ENCODE measurements at regions not wholly inside any gene's neighbourhood (a gene's known extent, or its start where the extent isn't known, plus 50 kb on each side); places are given as distances from the start of the nearest gene placed in this dataset.

DNA sequence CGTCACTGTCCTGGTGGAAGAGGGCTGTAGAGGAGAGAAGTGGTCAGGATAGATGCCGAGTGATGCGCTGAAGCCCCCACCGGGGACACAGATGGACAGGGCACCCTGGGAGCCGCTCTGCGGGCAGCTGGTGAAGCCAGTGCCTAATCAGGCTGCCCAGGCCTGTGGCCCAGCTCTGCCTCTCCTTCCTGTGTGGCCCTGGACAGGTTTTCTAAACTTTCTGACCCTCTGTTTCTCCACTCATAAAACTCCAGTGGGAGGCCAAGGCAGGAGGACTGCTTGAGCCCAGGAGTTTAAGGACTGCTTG is 86.1 kb downstream of the C5orf15 start:
- Histone ChIP-seq H3K9me3 (ENCODE audit: control insufficient read depth, insufficient read depth, low read depth, low read length) (no peaks in the 10 kb centered on the region), H3K4me3 (ENCODE audit: low read depth in 2 of 2, low read length in 2 of 2) (no peak overlapping the region), H3K36me3 (ENCODE audit: control insufficient read depth, insufficient read depth, low read length) (no peaks in the 10 kb centered on the region), H3K27me3 (ENCODE audit: control insufficient read depth, insufficient read depth, low read length) (no peaks in the 10 kb centered on the region), H3K27ac (ENCODE audit: low read length) (no peak overlapping the region), H3K4me1 (ENCODE audit: control insufficient read depth, insufficient read depth, low read length) (peaks cover 4% of the 10 kb centered on the region; the same call in 1 of the 2 replicates)
- TF ChIP-seq POLR2AphosphoS5 (IDR thresholded peaks at IDR 0.05; ENCODE audit: low read depth, low read length) (no peak), TCF7L2 (IDR thresholded peaks at IDR 0.05; ENCODE audit: low read depth, low read length) (no peak), SIN3A (IDR thresholded peaks at IDR 0.05; ENCODE audit: borderline replicate concordance, insufficient read depth, low read depth, low read length) (no peak), CTCF (IDR thresholded peaks at IDR 0.05) (no peak)
- TF ChIP-seq, protein P1, sequence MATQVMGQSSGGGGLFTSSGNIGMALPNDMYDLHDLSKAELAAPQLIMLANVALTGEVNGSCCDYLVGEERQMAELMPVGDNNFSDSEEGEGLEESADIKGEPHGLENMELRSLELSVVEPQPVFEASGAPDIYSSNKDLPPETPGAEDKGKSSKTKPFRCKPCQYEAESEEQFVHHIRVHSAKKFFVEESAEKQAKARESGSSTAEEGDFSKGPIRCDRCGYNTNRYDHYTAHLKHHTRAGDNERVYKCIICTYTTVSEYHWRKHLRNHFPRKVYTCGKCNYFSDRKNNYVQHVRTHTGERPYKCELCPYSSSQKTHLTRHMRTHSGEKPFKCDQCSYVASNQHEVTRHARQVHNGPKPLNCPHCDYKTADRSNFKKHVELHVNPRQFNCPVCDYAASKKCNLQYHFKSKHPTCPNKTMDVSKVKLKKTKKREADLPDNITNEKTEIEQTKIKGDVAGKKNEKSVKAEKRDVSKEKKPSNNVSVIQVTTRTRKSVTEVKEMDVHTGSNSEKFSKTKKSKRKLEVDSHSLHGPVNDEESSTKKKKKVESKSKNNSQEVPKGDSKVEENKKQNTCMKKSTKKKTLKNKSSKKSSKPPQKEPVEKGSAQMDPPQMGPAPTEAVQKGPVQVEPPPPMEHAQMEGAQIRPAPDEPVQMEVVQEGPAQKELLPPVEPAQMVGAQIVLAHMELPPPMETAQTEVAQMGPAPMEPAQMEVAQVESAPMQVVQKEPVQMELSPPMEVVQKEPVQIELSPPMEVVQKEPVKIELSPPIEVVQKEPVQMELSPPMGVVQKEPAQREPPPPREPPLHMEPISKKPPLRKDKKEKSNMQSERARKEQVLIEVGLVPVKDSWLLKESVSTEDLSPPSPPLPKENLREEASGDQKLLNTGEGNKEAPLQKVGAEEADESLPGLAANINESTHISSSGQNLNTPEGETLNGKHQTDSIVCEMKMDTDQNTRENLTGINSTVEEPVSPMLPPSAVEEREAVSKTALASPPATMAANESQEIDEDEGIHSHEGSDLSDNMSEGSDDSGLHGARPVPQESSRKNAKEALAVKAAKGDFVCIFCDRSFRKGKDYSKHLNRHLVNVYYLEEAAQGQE (IDR thresholded peaks at IDR 0.05; ENCODE audit: insufficient read depth in 1 of 2, low read depth in 2 of 2, low read length in 1 of 2): no peak
- CTCF ChIA-PET: interaction anchor here (0.5 kb wide), 1 partner anchor 1050 kb away, joined by 9 read pairs; no protein-coding TSS in a partner anchor
- in situ Hi-C loops (cut with HindIII; ENCODE audit: low pct_unique_long_range_greater_than_20kb, low sequenced_read_pairs) (no loop called here), intact Hi-C loops (cut with micrococcal nuclease; ENCODE audit: unreplicated experiment) (no loop called here)
- BruUV-seq (replicated peaks): no TSS peak
- POLR2A ChIA-PET: no interaction called here
- DNase-seq (ENCODE audit: low read depth, low spot score) (no peak), ATAC-seq (no peak)

DNA sequence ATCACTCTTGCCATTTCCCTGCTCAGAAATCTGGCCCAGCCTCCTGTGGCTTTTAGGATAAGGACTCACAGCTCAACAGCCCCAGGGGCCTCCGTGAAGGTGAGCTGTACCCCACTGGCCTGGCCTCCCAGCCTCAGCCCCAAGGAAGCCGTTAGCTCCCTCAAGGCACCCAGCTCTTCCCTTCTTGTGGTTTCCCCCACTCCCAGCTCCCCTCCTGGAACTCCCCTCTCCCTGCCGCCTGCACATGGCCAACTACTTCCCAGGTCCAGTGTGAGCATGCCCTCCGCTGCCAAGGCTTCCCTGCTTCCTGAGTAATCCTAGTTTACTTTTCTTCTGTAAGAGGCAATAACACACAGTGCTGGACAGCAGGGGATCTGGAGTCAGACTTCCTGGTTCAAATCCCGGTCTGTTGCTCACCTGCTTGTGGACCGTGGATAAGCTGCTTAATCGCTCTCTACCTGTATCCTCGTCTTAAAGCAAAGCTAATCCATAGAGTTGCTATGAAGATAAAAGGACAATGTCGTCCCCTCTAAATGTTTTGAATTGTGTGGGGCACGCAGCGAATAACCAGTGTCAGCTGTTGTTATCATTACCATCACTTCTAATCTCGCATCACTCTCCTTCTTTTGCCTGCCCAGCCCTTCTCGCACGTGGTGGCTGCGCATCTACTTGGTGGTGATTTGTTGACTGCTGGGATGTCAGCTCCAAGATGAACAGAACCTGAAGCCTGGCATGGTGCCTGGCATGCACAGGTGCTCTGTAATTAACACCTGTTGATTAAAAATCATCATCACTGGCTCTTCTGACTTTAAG is 86.6 kb downstream of the C5orf15 start:
- intact Hi-C loops (cut with micrococcal nuclease; ENCODE audit: unreplicated experiment): no loop called here
- no peaks in the 10 kb centered on the region for H3K36me3 ChIP-seq (ENCODE audit: control insufficient read depth, insufficient read depth, low read length)
- no peak overlapping the region for H3K27ac ChIP-seq (ENCODE audit: low read length)
- TF ChIP-seq CTCF (IDR thresholded peaks at IDR 0.05): no peak
- TF ChIP-seq POLR2AphosphoS5 (IDR thresholded peaks at IDR 0.05; ENCODE audit: low read depth, low read length): no peak
- TF ChIP-seq SIN3A (IDR thresholded peaks at IDR 0.05; ENCODE audit: borderline replicate concordance, insufficient read depth, low read depth, low read length): no peak
- TF ChIP-seq TCF7L2 (IDR thresholded peaks at IDR 0.05; ENCODE audit: low read depth, low read length): no peak
- TF ChIP-seq, protein P1 (IDR thresholded peaks at IDR 0.05; ENCODE audit: insufficient read depth in 1 of 2, low read depth in 2 of 2, low read length in 1 of 2): no peak
- BruUV-seq (replicated peaks): no TSS peak
- in situ Hi-C loops (cut with HindIII; ENCODE audit: low pct_unique_long_range_greater_than_20kb, low sequenced_read_pairs): no loop called here
- H3K4me1 ChIP-seq (ENCODE audit: control insufficient read depth, insufficient read depth, low read length): peaks cover 4% of the 10 kb centered on the region; the same call in 1 of the 2 replicates
- H3K9me3 ChIP-seq (ENCODE audit: control insufficient read depth, insufficient read depth, low read depth, low read length): no peaks in the 10 kb centered on the region
- no peaks in the 10 kb centered on the region for H3K27me3 ChIP-seq (ENCODE audit: control insufficient read depth, insufficient read depth, low read length)
- ATAC-seq: no peak
- no peak for DNase-seq (ENCODE audit: low read depth, low spot score)
- ChIA-PET POLR2A (no interaction called here), CTCF (no interaction called here)
- H3K4me3 ChIP-seq (ENCODE audit: low read depth in 2 of 2, low read length in 2 of 2): no peak overlapping the region

Data from Panc1 (cell line).